ENCODE measurements at regions not wholly inside any gene's neighbourhood (a gene's known extent, or its start where the extent isn't known, plus 50 kb on each side); places are given as distances from the start of the nearest gene placed in this dataset.

DNA sequence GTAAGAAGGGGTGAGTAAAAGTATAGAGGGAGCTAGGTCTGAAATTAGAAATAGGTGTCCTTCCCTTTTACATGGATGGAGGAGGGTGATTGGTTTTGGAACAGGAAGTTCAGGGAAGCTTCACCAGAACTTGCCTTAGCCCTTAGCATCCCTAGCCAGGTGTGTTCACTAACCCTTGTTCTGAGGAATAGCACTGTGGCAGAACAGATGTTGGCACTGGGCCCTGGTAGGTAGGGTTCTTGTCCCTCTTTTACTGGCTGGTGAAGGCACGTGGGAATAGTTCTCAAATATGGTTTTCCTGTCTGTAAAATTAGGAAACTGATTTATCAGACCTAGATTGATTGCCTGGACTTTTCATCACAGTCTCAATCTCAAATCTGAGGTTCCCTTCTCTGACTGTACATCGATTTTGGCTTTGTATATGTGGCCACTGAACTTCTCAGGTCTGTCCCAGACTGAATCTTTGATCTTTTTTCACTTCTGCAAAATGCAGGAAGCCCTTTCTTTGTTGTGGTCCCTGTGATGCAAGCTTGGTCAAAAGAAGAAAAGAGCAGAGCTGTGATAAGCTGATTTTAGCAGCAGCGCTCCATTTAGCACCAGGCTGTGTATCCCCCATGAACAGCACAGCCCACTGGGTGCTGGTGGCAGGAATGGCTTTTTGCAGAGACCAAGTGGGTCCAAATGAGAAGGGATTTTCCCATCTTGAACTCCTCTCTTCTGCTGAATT is 86.2 kb upstream of the HTR2A start:
- TF ChIP-seq, protein P1, sequence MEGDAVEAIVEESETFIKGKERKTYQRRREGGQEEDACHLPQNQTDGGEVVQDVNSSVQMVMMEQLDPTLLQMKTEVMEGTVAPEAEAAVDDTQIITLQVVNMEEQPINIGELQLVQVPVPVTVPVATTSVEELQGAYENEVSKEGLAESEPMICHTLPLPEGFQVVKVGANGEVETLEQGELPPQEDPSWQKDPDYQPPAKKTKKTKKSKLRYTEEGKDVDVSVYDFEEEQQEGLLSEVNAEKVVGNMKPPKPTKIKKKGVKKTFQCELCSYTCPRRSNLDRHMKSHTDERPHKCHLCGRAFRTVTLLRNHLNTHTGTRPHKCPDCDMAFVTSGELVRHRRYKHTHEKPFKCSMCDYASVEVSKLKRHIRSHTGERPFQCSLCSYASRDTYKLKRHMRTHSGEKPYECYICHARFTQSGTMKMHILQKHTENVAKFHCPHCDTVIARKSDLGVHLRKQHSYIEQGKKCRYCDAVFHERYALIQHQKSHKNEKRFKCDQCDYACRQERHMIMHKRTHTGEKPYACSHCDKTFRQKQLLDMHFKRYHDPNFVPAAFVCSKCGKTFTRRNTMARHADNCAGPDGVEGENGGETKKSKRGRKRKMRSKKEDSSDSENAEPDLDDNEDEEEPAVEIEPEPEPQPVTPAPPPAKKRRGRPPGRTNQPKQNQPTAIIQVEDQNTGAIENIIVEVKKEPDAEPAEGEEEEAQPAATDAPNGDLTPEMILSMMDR (IDR thresholded peaks at IDR 0.05; ENCODE audit: insufficient read depth, low read length, missing control alignments), result no peak
- H3K4me3 ChIP-seq (ENCODE audit: low read depth, low read length), result no peak overlapping the region
- DNase-seq (ENCODE audit: low read depth, low spot score), result no peak
- ChIA-PET CTCF (interaction anchor here (1.2 kb wide), 1 partner anchor 9 kb away, joined by 4 read pairs; no protein-coding TSS in a partner anchor), POLR2A (no interaction called here)

DNA sequence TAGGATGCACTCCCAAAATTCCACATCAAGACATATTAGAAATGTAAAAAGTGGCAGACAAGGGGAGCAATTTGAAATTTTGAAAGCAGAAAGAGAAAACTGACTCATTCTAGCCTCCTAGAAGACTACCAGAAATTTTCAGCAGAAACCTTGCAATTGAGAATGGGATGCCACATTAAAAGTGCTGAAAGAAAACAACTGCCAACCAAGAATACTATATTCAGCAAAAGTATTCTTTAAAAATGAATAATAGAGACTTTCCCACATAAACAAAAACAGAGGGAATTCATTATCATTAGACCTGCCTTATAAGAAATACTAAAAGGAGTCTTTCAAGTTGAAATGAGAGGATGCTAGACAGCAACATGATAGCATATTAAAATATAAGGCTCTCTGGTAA is 78.3 kb upstream of the HTR2A start:
- no peak for DNase-seq (ENCODE audit: low read depth, low spot score)
- CTCF ChIA-PET, result interaction anchor here (1.0 to 6.2 kb wide), 6 partner anchors 11 to 682 kb away, joined by 3 to 44 read pairs (median 7); no protein-coding TSS in a partner anchor
- H3K4me3 ChIP-seq (ENCODE audit: low read depth, low read length), result no peak overlapping the region
- POLR2A ChIA-PET, result no interaction called here
- TF ChIP-seq, protein P1 (IDR thresholded peaks at IDR 0.05; ENCODE audit: insufficient read depth, low read length, missing control alignments), result no peak

DNA sequence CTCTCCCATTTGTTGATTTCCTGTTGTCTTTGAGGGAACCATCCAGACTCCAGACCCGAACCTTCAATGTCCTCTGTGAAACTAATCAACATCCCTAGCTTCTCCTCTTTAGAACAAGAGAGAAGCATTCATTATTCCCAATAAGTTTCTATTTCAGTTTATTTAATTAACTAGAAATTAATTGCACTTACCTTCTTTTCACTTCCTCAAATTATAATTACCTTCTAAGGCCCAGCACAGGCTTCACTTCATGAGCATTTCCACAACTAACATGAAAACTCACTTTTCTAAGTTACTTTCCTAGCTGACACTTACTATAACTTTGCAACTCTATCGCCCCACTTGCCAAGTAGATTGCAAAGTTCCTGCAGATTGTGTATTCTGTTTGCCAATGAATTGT is 71.6 kb upstream of the HTR2A start:
- POLR2A ChIA-PET, result no interaction called here

DNA sequence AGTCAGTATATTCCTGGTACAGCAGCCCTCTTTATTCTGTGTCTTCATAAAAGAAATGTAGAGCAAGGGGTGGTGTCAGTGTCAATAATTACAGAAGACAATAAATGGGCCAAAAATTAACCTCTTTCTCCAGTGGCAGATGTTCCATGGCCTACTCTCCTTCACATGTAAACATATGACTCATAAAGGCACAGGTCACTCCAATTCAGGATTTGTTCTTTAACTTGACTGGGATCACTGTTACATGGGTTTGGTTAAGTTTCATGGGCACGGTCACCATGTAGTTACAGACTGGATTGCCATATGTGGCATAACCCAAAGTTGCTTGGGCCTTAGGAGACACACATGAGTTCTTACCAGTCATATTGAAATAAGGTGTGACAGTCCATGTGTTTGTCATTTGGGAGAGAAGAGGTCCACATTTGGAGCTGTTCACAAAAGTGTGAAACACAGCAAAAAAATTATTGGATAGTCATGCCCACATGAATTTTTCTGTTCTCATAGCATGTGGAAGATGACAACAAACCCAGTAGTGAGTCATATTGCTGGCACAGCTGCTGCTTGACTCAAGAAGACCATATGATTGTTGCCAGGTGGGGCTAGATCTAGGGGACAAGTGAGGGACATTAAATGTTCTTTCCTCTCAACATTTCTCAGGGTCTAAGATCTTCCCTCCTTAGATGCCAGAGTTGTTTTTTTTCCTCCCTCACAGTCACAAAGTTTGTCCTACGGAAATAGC is 68.1 kb upstream of the HTR2A start:
- no peak for DNase-seq (ENCODE audit: low read depth, low spot score)
- TF ChIP-seq, protein P1 (IDR thresholded peaks at IDR 0.05; ENCODE audit: insufficient read depth, low read length, missing control alignments), result no peak
- no peak overlapping the region for H3K4me3 ChIP-seq (ENCODE audit: low read depth, low read length)
- ChIA-PET POLR2A (interaction anchor here (0.6 kb wide), 1 partner anchor 71 kb away, joined by 4 read pairs; no protein-coding TSS in a partner anchor), CTCF (interaction anchor here (6.1 kb wide), 1 partner anchor 9 kb away, joined by 44 read pairs; no protein-coding TSS in a partner anchor)

More for the DNA sequence above, 71.6 kb upstream of the HTR2A start:
- CTCF ChIA-PET, result no interaction called here
- DNase-seq (ENCODE audit: low read depth, low spot score), result no peak
- TF ChIP-seq, protein P1 (IDR thresholded peaks at IDR 0.05; ENCODE audit: insufficient read depth, low read length, missing control alignments), result no peak
- H3K4me3 ChIP-seq (ENCODE audit: low read depth, low read length), result no peak overlapping the region

DNA sequence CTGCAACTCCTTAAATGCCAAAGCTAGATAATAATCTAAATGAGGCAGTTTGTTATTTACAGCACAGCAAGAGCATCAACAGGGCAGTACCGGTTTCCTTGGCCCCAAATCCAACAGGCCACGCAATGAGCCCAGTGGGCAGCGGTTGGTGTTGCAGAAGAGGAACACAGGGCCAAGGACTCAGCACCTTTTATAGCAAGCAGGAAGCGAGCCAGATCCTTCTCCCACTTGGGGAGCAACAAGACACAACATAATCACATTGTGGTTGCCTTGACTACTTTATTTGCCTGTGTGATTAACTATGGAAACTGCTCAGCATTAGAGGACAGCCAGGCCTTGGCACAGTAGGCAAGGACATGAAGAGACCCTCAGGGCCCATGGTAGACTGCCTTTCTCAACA is 67.1 kb upstream of the HTR2A start:
- TF ChIP-seq, protein P1 (IDR thresholded peaks at IDR 0.05; ENCODE audit: insufficient read depth, low read length, missing control alignments), result no peak
- CTCF ChIA-PET, result interaction anchor here (0.8 to 6.1 kb wide), 2 partner anchors 10 to 67 kb away, joined by 3 to 44 read pairs; partner anchors contain the start of gene HTR2A
- no peak overlapping the region for H3K4me3 ChIP-seq (ENCODE audit: low read depth, low read length)
- POLR2A ChIA-PET, result no interaction called here
- no peak for DNase-seq (ENCODE audit: low read depth, low spot score)

All from AG04449 (cell line).